GM11168 (cell line): ENCODE measurements at regions not wholly inside any gene's neighbourhood (a gene's known extent, or its start where the extent isn't known, plus 50 kb on each side); places are given as distances from the start of the nearest gene placed in this dataset.

Experiments
- in situ Hi-C: fragments of 300-500 bp; cut with MboI; formaldehyde crosslinking; loops from one replicate; pipeline ENCODE4 v1.12.0; 2022; ENCODE audit warnings: low sequenced_read_pairs; ENCODE audit not compliant: unreplicated experiment

DNA sequence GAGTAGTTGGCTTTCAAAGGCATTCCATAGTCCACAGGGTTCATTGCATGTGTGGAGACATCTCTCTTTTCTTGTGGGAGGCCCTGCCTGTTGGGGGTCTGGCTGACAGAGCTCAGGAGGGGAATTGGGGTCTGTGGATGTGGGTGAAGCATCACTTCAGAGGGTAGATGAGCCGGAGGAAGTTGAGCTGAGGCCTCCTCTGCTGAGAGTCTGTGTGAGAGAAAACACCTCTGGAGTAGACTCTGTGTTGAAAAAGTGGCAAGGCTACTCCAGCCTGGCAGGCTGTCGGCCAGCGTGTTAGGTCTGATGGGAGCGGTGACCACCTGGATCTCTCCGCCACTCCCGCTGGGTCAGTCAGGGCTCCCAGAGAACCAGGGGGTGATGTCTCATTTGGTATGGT, 358.0 kb upstream of the MGMT start:
- in situ Hi-C loops, result no loop called here

DNA sequence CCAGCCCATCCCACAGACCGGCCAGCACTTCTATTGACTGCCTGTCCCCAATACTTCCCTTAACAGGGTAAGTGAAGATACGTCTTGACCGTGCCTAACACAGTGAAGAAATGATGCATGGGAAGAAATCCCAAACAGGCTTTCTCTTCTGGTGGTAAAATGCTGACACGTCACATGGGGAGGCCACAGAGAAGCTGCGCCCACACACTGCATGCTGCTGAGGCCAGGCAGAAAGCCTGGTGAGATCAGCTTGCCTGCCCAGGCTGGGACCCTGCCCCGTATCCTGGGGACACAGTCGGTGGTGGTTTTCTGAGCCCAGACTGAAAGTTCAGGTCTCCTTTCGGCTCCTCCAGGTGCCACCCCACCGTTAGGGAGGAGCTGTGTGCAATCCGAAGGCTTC, 356.3 kb upstream of the MGMT start:
- in situ Hi-C loops, result no loop called here

DNA sequence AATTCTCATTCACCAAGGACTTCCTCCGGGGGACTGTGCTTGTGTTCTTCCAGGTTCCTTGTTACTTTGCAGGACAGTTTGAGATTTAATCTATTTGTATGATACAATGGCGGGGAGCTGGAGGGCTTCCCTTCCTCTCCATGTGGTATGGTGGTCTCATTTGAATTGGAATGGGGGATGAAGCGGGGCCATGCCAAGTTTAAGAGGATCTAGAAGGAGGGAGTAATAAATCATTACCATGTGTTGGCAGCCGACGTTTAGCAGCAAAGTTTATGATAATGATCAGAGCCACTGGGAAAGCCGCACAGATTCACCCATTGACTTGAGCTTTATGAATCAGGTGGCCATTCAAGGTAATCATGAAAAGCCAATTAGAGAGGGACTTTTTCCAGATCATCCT, 355.1 kb upstream of the MGMT start:
- in situ Hi-C loops, result no loop called here

DNA sequence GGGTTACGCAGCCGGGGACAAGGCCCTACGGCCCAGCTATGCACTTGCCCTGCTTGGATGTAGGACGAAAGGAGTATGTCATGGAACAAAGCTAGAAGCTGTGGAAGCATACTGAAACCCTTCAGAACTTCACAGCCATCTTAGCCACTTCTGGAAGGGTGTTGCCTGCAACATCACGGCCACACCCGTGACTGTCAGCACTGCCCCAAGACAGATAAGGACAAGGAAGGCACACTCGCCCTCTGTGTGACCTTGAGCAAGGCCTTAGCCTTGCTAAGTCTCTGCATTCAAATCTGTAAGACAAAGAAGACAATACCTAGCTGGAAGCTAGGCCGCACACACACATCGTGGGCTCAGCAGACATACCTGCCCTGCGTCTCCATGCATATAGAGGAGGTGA, 352.5 kb upstream of the MGMT start:
- in situ Hi-C loops, result no loop called here

DNA sequence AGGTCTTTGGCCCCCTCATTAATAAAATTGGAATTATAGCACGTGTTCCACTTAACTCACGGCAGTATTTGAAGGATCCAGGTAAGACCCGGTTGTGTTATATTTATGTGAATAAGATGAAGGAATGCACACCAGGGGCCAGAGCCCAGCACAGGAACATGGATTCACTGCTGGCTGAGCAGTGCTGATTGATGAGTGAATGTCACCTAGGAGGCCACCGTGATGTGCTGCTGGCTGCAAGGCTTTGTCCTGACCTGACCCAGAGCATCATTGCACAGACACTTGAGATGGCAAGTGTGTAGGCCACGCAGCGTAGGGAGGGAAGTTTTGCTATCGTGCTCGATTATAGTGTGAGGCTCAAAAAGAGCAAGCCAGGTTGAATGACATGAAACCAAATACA, 350.7 kb upstream of the MGMT start:
- in situ Hi-C loops, result no loop called here

DNA sequence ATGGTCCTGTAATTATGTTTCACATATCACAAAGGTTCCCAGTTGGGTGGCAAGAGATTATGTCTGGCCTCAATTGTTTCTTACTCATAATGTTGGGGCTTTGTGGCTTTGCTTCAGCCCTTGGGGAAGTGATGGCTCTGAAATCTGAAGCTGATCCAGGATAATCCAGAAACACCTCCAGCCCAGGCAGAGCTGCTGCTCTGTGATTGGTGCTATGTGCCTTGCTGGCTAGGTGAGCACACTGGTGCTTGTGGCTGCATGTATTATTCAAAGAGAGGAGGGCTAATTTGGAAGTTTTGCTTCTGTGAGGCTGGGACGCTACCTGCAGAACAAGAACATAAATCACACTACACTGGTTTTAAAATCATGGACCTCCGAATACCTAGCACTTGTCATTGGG, 346.6 kb upstream of the MGMT start:
- in situ Hi-C loops, result no loop called here

DNA sequence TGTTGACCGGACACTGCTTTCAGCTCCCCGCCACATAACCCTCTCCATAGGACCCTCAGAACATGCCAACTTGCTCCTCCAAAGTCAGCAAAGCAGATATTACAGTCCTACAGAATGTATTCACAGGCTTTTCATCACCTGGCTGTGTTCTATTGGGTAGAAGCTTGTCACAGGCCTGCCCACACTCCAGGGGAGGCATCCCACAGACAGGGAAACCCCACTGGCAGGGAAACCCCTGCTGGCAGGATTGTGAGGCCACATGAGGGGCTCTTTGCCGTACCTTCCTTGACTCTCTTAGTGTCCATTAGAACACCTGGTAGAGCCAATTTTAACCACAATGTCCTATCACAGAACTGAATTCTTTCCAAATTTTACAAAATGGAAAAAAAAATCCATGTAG, 344.2 kb upstream of the MGMT start:
- in situ Hi-C loops, result no loop called here

DNA sequence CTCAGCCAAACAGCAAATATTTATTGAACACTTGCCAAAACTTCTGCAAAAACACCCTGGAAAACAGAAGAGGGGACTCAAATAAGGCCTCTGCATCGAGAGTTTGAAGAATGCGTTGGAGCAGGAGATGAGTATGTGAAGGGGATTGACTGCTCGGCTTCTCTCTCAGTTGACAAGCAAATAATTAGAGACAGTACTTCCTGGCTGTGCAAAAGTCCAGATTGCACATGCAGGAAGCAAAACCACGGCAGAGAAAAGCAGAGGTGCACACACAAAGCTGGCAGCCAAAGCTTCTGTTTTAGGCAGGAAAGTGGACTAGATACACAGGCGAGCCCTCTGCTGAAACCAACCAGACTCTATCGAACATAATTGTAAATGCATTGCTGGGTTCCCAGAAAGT, 343.6 kb upstream of the MGMT start:
- in situ Hi-C loops, result no loop called here

DNA sequence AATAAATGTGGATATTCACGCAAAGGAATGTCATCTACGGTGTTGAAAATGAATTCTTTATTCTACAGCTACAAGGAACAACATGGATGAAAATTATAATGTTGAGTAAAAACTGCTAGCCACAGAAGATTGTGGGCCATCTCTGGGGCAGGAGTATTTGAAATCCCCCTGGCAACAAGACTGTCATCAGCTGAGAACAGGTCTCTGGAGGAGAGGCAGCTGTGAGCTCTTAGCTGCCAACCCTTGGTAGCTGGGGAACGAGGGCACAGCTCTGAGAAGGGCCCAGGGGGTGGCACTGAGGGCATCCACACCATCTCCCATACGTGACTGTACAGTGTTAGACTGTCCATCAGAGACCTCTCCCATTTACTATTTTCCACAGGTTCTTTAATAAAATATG, 340.1 kb upstream of the MGMT start:
- in situ Hi-C loops, result no loop called here

DNA sequence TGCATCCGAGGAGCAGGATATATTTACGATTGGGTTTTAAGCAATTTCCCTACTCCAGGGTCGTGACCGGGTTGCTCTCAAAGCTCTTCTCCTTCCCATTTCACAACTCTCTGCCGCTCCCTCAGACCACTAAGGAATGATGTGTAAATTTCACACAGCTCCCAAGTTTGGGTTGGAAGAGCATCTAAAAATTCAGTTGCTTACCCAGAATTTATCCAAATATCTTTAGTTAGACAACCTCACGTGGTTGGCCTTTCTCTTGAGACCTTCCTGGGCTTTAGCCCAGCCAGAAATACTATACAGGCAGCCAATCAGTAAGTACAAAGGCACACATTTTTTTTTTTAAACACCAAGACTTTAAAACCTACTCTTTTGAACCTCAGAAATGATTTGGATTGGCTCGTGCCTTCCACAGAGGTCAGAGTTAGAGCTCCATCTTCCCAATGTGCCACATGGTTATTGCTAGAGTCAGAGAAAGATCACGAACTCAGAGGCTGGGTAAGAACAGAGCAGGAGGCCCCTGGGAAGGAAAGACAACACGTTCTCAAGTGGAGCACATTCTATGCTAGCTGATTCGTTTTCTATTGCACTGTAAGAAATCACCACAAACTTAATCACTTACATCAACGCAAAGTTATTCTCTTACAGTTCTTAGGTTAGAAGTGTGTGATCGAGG, 335.4 kb upstream of the MGMT start:
- in situ Hi-C loops, result no loop called here

DNA sequence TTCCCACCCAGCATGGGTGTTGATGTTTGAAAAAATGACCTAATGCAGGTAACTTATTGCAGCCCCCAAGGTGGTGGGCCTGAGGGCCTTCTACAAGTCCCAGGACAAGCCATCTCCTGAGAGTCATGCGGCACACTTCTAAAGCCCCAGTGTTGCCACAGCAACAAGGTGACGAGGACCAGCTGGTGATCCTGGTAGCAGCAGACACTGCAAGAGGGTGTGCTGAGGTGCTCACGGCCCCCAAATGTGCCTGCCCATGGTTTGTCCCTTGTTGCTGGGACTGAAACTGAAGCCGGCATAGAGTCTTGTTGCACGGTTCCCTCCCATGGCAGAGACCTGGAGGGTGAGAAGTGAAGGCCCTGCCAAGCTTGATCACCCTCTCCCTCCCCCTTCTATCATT, 333.2 kb upstream of the MGMT start:
- in situ Hi-C loops, result no loop called here

DNA sequence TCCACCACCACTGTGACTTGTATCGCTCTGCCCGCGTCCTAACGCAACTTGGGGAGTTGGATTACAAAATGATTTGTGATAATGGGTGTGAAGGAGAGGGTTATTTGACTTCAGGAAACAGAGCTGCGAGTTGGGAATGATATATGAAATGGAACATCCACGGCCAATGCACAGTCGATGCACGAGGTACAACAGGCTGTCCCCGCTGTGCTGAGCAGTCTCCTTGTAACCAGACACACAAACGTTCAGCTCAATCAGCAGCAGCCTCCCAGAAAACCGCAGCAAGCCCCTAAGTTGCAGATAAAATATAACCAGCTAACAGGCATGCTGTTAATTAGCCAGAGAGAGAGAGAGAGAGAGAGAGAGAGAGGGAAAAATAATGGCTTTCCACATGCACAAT, 332.7 kb upstream of the MGMT start:
- in situ Hi-C loops, result no loop called here

DNA sequence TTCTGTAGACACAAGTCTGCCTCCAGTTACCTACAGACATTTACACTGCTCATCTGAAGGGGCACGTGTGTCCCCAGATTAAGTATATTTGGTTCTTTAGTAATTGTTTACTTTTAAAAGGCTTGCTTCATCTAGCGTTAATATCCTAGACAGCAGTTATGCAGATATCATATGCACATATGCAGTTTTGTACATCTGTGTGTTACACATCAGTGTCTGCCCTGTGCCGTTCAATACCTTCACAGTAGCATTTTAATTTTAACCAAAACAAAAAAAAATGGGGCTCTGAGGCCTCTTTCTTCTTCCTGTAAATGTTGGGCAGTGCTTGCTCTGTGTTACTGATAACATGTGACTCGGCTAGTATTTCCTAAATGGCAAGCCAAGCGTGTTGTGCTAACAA, 331.4 kb upstream of the MGMT start:
- in situ Hi-C loops, result no loop called here

DNA sequence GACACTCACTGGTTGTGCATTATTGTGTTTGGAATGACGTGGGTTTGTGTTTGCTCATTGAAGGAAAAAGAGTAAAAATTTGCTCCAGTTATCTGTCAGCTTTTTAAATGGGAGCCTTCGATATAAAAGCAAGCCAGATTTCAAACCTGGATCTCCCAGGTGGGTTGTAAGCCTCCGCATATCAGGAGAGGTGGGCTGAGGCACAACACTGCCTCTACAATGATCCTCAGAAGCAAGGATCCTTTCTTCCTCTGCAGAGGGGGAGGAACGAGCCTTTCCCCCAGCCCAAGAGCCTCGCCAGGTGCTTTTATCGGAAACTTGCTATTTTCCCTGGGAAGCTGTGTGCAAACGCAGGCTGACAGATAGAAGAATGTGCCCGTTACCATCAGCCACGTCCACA, 331.0 kb upstream of the MGMT start:
- in situ Hi-C loops, result no loop called here

DNA sequence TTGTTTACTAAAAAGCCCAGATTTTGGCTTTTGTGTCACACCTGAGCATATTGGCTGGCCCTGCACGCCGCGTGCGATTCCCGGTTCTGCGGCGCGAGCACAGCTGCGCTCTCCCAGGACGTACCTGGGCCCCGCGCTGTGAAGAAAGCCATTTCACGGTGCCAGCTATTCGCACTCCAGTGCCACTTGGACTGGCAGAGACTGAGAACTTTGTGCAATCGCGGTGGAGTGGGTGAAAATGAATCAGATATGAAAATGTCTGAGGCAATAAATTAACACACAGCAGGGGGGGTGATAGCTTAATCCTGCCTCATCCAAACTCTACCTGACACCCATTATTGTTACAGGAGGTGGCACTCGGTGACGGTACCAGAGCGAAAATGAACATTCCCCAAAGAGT, 330.1 kb upstream of the MGMT start:
- in situ Hi-C loops, result no loop called here

DNA sequence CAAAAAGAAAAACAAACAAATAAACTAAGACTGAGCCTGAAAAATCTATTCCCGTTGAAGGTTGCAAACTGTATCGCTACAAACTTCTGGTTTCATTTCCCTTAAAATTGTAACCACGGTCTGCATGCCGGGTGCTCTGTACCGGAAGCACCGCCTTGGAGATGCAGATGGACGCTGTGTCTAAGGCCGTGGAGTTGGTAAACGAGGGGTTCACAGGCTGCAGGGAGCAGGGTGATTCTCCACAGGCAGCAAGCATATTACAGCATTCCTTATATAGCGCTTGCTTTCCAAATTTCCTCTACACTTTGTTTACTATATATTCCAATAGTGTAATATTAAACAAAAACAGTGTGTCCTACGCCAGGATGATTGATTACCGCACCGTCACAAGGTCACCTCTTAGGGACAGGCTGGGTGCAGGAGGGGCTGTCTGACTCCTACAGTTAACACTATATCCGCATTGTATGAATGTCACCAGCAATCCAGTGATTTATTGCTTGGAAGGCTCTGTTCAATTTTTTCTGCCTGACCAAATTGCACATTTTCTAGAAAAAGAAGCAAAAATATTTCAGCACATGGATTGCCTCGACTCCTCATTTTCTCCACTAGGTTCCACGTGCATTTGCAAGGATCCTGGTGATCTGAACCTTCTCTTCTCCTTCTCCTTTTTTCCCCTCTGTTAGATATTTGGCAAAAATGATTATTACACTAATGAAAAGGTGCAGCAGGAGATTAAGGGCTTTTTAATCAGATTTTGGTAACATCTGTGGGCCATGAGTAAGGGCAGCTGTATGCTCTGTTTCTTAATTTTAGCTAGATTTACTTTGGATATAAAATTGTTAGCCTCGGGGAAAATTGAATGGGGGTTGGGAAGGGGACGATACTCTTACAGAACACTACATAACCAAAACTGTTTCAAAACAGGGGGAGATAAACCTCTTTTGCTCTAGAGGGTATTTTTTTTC, 325.8 kb upstream of the MGMT start:
- in situ Hi-C loops, result no loop called here

DNA sequence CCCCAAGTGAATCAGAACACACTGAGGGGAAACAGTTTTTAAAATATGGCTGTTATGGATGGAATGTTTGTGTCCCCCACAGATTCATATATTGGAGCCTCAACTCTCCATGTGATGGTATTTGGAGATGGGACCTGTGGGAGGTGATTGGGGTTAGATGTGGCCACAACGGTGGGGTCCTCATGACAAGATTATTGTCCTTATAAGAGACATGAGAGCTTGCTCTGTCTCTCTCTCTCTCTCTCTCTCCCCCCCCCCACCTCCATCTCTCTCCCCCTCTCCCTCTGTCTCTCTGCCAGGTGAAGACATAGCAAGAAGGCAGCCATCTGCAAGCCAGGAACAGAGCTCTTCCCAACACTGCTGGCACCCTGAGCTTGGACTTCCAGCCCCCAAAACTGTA, 315.8 kb upstream of the MGMT start:
- in situ Hi-C loops, result no loop called here

DNA sequence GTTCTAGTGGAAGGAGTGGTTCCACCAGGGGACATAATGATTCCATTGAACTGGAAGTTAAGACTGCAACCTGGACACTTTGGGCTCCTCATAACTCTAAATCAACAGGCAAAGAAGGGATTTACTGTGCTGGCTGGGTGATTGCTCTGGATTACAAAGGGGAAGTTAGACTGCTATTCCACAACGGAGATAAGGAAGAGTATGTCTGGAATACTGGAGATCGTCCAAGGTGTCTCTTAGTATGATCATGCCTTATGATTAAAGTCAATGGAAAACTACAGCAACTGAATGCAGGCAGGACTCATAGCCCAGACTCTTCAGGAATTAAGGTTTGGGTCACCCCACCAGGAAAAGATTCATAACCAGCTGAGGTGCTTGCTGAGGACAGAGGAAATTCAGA, 310.6 kb upstream of the MGMT start:
- in situ Hi-C loops, result no loop called here

DNA sequence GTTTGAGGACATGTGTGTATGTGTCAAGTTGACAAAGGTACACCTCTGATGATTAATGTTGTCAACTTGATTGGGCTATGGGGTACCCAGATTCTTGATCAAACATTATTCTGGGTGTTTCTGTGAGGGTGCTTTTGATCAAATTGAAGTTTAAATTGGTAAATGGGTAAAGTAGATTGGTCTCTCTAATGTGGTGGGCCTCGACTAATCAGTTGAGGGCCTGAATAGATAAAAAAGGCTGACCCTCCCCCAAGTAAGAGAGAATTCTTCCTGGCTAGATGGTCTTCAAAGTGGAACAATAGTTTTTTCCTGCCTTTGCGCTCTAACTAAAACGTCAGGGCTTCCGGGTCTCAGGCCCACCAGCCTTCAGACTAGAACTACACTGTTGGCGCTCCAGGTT, 309.9 kb upstream of the MGMT start:
- in situ Hi-C loops, result no loop called here

DNA sequence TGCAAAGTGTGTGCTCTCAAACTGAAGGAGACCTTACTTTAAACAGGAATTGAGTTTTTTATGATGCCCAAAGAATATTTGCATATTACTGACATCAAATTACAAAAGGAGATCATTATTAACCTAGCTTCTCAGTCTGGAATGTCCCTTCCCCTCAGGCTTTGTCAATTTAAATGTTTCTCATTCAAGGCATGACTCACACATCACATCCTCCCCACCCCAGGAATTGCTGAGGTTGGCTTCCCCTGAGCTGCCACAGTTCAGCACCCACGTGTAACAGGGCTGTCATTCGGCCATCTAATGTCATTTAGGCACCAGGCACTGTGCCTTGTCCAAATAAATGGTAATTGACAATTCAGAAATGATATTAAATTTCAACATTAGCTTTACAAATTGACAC, 305.9 kb upstream of the MGMT start:
- in situ Hi-C loops, result no loop called here

DNA sequence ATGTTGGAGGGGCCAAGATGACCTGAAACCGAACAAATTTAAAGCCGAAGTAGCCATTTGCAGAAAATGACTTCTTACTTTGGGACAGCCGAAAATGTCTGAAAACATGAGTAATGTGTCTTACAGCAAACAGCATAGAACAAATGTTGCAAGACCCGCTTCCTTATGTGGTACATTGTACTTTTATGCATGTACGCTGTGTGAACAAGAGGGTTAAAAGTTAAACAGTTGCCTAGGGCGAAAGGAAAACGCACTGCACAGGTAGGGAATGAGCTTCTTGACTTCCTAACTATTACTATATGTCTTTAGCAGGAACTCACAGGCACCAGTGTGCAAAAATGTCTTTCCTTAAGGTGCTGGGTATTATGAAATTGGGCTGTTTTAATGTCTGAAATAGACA, 303.5 kb upstream of the MGMT start:
- in situ Hi-C loops, result no loop called here
